ENCODE measurements at regions not wholly inside any gene's neighbourhood (a gene's known extent, or its start where the extent isn't known, plus 50 kb on each side); places are given as distances from the start of the nearest gene placed in this dataset.
"Not testable (repeated sequence)": the region's sequence is repeated elsewhere in the genome, so short reads cannot be mapped to it uniquely, and the experiment has no call there.

DNA sequence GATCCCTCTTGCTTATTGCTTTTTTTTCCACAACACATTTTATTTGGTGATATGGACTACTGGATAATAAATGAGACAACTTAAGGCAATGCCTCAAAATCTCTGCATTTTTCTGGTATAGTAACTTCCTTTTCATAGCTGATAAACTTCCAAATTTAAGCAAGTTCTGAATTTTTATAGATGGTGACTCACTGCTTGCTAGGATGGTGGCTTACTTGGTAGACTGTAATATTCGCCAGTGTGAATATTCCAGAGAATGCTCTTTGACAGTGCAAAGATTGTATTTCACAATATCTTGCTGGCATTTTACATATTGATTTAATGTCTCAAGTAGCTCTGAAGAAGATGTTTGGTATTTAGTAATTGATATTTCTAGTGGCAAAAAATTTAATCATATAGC, 472.4 kb downstream of the TFEC start:
- no peak for DNase-seq (ENCODE audit: low spot score)

DNA sequence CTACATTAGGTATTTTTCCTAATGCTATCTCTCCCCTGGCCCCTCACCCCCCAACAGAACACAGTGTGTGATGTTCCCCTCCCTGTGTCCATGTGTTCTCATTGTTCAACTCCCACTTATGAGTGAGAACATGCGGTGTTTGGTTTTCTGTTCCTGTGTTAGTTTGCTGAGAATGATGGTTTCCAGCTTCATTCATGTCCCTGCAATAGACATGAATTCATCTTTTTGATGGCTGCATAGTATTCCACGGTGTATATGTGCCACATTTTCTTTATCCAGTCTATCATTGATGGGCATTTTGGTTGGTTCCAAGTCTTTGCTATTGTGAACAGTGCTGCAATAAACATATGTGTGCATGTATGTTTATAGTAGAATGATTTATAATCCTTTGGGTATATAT, 473.3 kb downstream of the TFEC start:
- DNase-seq (ENCODE audit: low spot score) = not testable (repeated sequence)

DNA sequence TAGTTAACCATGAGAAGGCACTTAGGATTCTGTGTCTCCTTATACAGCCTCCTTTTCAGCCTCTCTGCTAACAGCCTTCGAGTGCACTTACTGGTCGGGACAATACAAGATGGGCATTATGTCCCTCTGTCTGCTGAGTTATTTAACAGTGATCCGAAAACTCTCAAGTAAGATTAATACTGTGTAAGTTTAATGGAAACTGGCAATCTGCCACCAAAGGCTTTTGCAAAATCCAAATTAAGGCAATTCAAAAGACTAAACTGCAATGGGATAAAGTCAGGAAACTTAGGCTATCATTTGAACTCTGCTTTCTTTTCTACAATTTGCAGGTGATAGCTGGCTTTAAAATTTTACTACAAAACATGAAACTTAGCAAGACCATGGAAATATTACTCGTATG, 477.8 kb downstream of the TFEC start:
- no peak for DNase-seq (ENCODE audit: low spot score)

DNA sequence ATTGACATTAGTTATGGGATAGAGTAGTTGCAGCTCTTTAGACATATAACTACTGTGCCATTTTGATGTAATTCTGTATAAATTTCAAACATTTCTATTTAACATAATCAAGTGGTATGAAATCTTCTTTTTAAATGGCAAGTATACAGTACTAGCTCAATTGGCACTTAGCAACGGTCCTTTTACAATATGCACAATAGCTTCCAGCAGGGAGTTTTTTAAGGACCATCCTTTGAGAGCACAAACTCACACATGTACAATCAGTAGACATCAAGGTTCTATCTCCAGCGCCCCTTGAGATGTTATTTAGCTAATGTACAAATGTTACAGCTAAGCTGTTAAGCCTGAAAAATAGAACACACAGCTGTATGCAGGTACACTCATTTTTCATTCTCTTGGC, 480.7 kb downstream of the TFEC start:
- no peak for DNase-seq (ENCODE audit: low spot score)

DNA sequence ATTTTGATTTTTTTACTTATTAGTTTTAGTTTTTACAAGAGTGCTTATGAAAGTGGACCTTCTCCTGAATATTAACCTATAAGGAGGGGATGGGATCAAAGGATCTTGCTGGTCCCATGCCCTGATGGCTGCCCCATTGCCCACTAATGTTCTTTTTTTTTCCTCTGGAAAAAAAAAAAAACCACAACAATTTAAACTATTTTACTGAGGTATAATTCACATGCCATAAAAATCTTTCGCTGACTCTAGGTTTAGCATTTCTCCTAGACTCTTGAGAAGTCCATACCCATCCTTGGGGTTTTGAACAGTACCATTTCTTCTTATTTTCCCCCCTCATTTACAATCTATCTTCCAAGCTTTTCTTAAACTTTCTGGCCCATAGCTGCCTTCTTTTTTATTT, 481.8 kb downstream of the TFEC start:
- no peak for DNase-seq (ENCODE audit: low spot score)

GRCh38 chr7:115546790-115547189, 483.8 kb downstream of the TFEC start:
- no peak for DNase-seq (ENCODE audit: low spot score)

GRCh38 chr7:115533785-115534184, 496.8 kb downstream of the TFEC start:
- DNase-seq (ENCODE audit: low spot score) = no peak

DNA sequence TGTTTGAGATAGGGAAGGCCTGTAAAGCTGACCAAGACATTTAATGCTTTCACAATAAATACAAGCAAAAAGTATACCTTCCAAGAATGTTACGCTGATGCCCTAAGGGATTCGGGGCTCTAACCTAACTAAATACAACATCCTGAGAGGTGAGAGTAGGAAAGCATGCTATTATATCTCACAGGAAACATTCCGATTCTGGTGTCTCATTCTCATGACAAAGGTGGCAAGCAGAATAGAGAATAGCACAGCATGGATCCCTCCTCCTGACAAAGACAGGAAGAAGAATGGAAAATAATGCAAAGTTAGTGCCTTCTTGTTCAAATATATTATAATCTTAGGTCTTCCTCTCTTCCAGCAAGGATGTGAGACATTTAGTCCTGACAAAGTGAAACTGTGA, 504.3 kb downstream of the TFEC start:
- no peak for DNase-seq (ENCODE audit: low spot score)

DNA sequence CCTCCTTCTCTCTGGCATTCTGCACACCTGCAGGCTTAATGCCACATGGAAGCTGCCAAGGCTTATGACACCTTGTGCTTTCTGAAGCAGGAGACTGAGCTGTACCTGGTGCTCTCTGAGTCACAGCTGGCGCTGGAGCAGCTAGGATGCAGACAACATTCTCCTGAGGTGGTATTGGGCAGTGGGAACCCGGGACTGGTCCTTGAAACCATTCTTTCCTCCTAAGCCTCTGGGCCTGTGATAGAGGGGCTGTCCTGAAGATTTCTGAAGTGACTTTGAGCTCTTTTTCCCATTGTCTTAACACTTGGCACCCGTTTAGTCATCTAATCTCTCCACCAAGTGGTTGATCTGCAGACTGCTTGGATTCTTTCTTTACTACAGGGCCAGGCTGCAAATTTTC, 508.4 kb downstream of the TFEC start:
- no peak for DNase-seq (ENCODE audit: low spot score)

DNA sequence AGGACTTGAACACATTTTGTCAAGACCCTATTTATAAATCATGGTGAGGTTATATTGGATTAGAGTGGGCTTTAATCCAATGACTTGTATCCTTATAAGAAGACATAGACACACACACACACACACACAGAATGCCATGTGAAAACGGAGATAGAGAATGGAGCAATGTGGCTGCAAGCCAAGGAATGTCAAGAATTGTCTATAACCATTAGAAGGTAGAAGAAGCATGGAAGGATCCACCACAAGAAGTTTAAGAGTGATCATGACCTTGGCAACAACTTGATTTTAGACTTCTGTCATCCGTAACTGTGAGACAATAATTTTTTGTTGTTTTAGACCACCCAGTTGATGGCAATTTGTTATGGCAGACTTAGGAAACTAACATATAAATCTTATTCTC, 514.2 kb downstream of the TFEC start:
- no peak for DNase-seq (ENCODE audit: low spot score)

DNA sequence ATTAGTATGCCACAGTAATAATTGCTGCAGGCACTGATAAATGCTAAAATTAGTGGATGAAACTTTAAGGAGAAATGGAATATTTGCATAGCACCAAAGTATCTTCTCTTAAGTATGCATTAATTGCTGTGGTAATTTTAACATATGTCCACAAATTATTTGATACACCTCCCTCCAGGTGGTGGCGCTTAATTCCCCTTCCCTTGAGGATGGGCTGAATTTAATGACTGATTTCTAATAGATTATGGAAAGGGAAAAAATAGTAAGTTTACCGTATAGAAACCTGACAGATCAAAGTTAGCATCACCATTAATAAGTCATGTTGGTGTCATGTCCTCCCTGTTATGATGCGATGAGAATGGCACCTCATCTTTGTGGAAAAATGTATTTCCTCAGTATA, 519.2 kb downstream of the TFEC start:
- no peak for DNase-seq (ENCODE audit: low spot score)

- no peak for DNase-seq (ENCODE audit: low spot score)
These were observed 525.4 kb downstream of the TFEC start for GRCh38 chr7:115505136-115505535.

GRCh38 chr7:115499956-115500355, 530.6 kb downstream of the TFEC start:
- DNase-seq (ENCODE audit: low spot score) = no peak

DNA sequence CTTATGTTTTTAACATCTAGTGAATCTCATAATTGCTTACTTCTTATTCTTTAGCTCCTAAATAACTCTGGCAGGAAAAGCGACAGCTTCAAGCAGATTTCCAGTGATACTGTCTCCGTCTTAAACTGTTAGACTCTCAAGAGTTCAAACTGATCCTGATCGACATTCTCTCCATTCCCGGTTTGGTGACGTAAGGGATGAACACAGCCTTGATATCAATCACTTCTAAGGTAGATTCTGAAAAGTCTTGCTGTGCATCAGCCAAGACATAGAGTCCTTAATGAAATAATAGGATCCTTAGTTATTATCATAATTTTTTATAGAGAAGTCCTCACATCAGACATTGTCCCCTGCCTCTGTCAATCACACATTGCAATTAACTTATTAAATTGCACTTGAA, 534.6 kb downstream of the TFEC start:
- no peak for DNase-seq (ENCODE audit: low spot score)

GRCh38 chr7:115494529-115495147, 535.9 kb downstream of the TFEC start:
- DNase-seq (ENCODE audit: low spot score) = no peak

DNA sequence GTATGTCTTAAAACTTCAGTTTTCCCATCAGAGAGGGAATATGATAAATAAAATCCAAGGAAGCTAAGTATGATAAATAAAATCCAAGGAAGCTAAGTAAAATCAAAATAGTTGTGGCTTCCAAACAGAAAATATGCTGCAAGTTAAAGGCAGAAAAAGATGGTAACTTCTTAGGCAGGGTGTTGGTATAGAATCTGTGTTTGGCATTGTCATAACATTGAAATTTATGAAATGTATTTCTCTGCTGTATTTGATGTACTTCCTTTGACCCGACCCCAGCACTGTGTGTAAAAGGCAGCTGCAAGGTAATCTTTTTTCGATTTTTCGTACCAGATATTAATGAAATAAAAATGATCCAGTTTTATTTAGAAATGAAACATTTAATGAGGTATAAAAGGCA, 537.2 kb downstream of the TFEC start:
- DNase-seq (ENCODE audit: low spot score) = no peak

GRCh38 chr7:115491744-115492380, 538.7 kb downstream of the TFEC start:
- no peak for DNase-seq (ENCODE audit: low spot score)

DNA sequence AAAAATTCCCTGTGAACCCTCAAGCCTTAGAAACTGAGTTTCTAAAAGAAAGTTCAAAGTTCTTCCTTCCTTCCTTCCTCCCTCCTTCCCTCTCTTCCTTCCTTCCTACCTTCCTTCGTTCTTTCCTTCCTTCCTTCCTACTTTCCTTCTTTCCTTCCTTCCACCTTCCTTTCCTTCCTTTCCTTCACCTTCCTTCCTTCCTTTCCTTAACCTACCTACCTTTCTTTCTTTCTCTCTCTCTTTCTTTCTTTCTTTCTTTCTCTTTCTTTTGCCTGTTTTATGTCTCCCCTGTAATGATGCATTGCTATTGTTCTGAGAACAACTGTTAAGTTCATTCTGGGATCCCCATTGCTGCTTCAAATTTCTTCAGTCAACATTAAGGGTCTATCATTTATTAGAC, 551.1 kb downstream of the TFEC start:
- no peak for DNase-seq (ENCODE audit: low spot score)

DNA sequence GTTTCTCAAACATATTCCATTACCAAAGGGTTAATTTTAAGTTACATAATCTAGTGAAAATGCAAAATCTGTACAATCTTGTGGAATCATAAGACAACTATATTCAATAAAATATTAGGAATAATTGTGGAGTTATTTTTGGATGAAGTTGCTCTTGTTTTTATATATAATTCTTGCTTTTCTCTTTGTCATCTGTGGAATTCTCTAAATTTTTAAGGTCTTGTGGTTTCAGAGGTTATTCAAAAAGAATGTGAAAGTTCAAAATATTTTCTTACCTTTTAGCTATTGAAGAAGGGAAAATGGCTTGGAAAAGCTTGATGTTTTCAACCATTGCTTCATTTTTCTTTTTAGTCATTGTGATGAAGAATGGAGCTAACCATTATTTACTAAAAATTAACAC, 552.1 kb downstream of the TFEC start:
- no peak for DNase-seq (ENCODE audit: low spot score)

DNA sequence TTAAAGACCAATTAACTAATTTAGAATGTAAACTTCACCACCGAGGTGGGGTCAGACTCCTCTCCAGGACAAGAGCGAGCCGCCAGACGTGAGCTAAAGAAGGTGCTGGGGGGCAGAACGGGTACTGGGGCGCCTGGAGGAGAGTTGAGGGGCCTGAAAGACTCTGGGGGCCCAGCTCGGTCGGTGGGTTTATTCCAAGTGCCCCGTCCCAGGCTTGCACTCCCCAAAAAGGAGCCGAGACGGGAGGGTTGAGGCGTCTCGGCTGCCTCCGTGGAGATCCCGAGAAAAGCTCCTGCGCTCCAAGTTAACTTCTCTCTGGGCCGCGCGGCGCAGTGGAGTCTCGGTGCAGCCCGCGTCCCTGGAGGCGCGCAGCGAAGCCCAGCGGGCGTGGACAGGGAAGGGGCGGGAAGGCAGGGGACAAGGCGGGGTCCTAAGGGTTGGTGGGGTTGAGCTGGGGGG, 553.3 kb downstream of the TFEC start:
- no peak for DNase-seq (ENCODE audit: low spot score)

- DNase-seq (ENCODE audit: low spot score) = no peak
These were observed 553.8 kb downstream of the TFEC start for GRCh38 chr7:115476671-115477181.

DNA sequence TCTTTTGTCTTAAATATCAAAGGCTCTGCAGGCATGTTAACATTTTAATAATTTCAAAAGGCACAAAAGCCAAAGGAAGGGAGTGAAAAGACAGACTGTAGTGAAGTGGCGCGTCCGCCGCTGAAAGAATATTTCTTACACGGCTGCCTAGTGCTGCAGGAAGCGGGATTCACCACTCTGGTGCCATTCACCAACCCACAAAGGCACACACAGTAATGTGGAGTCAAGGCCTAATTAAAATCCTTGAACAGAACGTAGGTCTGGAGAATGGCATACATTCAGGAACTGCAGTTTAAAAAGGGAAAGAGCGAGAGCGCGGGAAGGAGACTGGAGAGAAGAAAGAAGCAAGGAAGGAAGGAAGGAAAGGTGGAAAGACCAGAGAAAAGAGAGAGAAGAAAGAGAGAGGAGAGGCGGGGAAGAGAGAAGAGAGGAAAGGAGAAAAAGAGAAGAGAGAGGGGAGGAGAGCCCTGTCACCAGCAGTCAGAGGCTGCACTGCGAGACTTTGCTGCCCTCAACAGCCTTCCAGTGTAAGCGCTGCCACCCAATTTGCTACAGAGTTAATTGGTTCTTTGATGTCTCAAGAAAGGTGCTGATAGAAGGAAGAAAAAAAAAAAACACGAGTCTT, 554.0 kb downstream of the MDFIC start:
- peak; percentile 11 for DNase-seq (ENCODE audit: low spot score)

DNA sequence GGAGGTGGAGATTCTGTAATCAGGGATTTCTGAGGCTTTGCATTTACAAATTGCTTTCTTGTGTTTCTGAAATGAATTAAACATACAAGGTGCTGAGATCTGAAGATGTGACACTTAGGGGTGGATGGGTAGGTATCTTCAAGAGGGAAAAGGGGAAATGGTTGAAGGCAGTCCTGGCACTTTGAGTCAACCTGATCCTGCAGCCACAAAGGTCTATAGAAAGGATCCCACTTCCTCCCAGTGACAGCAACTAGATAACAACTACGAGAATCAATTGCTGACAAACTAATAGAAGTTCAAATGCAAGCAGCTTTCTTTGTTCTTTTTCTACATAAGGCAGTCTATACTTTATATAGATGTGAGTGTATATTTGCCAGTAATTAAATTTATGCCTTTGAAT, 553.3 kb downstream of the MDFIC start:
- DNase-seq (ENCODE audit: low spot score) = no peak

- no peak for DNase-seq (ENCODE audit: low spot score)
These were observed 552.2 kb downstream of the MDFIC start for GRCh38 chr7:115474137-115474536.
